NCI-H2196 (cell line): ENCODE measurements at regions not wholly inside any gene's neighbourhood (a gene's known extent, or its start where the extent isn't known, plus 50 kb on each side); places are given as distances from the start of the nearest gene placed in this dataset.
"Not testable (repeated sequence)": the region's sequence is repeated elsewhere in the genome, so short reads cannot be mapped to it uniquely, and the experiment has no call there.

ENCODE experiments used
- DNase-seq: peaks from one replicate; lab custom pipeline; 2025; ENCODE audit not compliant: unreplicated experiment; lab: John Stamatoyannopoulos, UW

GRCh38 chr6:134584847-134585516, 267.1 kb upstream of the SGK1 start:
- peak; percentile 49 for DNase-seq

- no peak for DNase-seq
Observed at GRCh38 chr6:134577998-134578397, 260.1 kb upstream of the SGK1 start.

GRCh38 chr6:134575221-134575620, 257.3 kb upstream of the SGK1 start:
- DNase-seq, result no peak

- no peak for DNase-seq
Observed at GRCh38 chr6:134574491-134574890, 256.6 kb upstream of the SGK1 start.

- not testable (repeated sequence) for DNase-seq
Observed at GRCh38 chr6:134569996-134570395, 252.1 kb upstream of the SGK1 start.

GRCh38 chr6:134564705-134565104, 246.8 kb upstream of the SGK1 start:
- peak; percentile 65 for DNase-seq

- DNase-seq, result no peak
Observed at GRCh38 chr6:134560019-134560418, 242.1 kb upstream of the SGK1 start.

- no peak for DNase-seq
Observed at GRCh38 chr6:134557509-134557908, 239.6 kb upstream of the SGK1 start.

GRCh38 chr6:134555672-134556071, 237.8 kb upstream of the SGK1 start:
- no peak for DNase-seq

- DNase-seq, result no peak
Observed at GRCh38 chr6:134553936-134554335, 236.0 kb upstream of the SGK1 start.

- no peak for DNase-seq
Observed at GRCh38 chr6:134551245-134551960, 233.5 kb upstream of the SGK1 start.

GRCh38 chr6:134550604-134551003, 232.7 kb upstream of the SGK1 start:
- no peak for DNase-seq

- DNase-seq, result no peak
Observed at GRCh38 chr6:134549854-134550253, 231.9 kb upstream of the SGK1 start.

GRCh38 chr6:134546962-134547645, 229.2 kb upstream of the SGK1 start:
- DNase-seq, result no peak

GRCh38 chr6:134544737-134545136, 226.8 kb upstream of the SGK1 start:
- no peak for DNase-seq

GRCh38 chr6:134543128-134543527, 225.2 kb upstream of the SGK1 start:
- DNase-seq, result no peak

- no peak for DNase-seq
Observed at GRCh38 chr6:134541001-134541400, 223.1 kb upstream of the SGK1 start.

GRCh38 chr6:134539865-134540323, 222.0 kb upstream of the SGK1 start:
- DNase-seq, result no peak

- not testable (repeated sequence) for DNase-seq
Observed at GRCh38 chr6:134537765-134538164, 219.9 kb upstream of the SGK1 start.

- DNase-seq, result no peak
Observed at GRCh38 chr6:134537146-134537555, 219.2 kb upstream of the SGK1 start.

GRCh38 chr6:134535831-134536230, 217.9 kb upstream of the SGK1 start:
- DNase-seq, result no peak

- DNase-seq, result no peak
Observed at GRCh38 chr6:134534708-134535149, 216.8 kb upstream of the SGK1 start.
